KMS-11 (cell line): ENCODE measurements at regions not wholly inside any gene's neighbourhood (a gene's known extent, or its start where the extent isn't known, plus 50 kb on each side); places are given as distances from the start of the nearest gene placed in this dataset.

Experiments used
- H2AFZ ChIP-seq: fragments of 200-600 bp; sonication (generic); 2 replicates; pipeline ENCODE4 v1.6.1; 2016; ENCODE audit warnings: antibody characterized with exemption, mixed run types, low read depth
- H3K27ac ChIP-seq: fragments of 200-600 bp; sonication (generic); 2 replicates; pipeline ENCODE4 v1.6.1; 2016; ENCODE audit warnings: mild to moderate bottlenecking, mixed run types
- H3K27me3 ChIP-seq: fragments of 200-600 bp; sonication (generic); 2 replicates; pipeline ENCODE4 v1.6.1; 2017; ENCODE audit warnings: mild to moderate bottlenecking, low read depth, mixed run types, moderate library complexity; ENCODE audit not compliant: insufficient read depth
- H3K36me3 ChIP-seq: fragments of 200-600 bp; sonication (generic); 2 replicates; pipeline ENCODE4 v1.6.1; 2017; ENCODE audit warnings: mild to moderate bottlenecking, mixed run types; ENCODE audit not compliant: insufficient read depth
- H3K4me1 ChIP-seq: fragments of 200-600 bp; sonication (generic); 2 replicates; pipeline ENCODE4 v1.6.1; 2016; ENCODE audit warnings: mild to moderate bottlenecking, low read depth, mixed run types; ENCODE audit not compliant: poor library complexity, severe bottlenecking
- H3K4me2 ChIP-seq: fragments of 200-600 bp; sonication (generic); 2 replicates; pipeline ENCODE4 v1.7.0; 2016; ENCODE audit warnings: mild to moderate bottlenecking, mixed run types
- H3K4me3 ChIP-seq: fragments of 200-600 bp; sonication (generic); IDR thresholded peaks from 2 replicates; pipeline ENCODE4 v1.6.1; 2017; ENCODE audit warnings: low read depth, low read length, mixed read lengths; ENCODE audit not compliant: insufficient read depth
- H3K79me2 ChIP-seq: fragments of 200-600 bp; sonication (generic); 2 replicates; pipeline ENCODE4 v1.6.1; 2016; ENCODE audit warnings: low read depth, mixed run types; ENCODE audit not compliant: insufficient read depth
- H3K9ac ChIP-seq: fragments of 200-600 bp; sonication (generic); 2 replicates; pipeline ENCODE4 v1.6.1; 2016; ENCODE audit warnings: mild to moderate bottlenecking, mixed run types
- H4K20me1 ChIP-seq: fragments of 200-600 bp; sonication (generic); 2 replicates; pipeline ENCODE4 v1.6.1; 2016; ENCODE audit warnings: mild to moderate bottlenecking, mixed run types; ENCODE audit not compliant: insufficient read depth
- CTCF ChIP-seq: fragments of 200-600 bp; sonication (generic); conservative IDR thresholded peaks from 2 replicates; pipeline ENCODE4 v1.6.1; 2017; ENCODE audit warnings: low read depth, mild to moderate bottlenecking, antibody characterized with exemption, low read length, moderate library complexity, mixed read lengths

- H3K9ac ChIP-seq = no peak overlapping the region
- H3K4me1 ChIP-seq = no peaks in the 10 kb centered on the region
- no peaks in the 10 kb centered on the region for H3K27me3 ChIP-seq
- no peaks in the 10 kb centered on the region for H3K79me2 ChIP-seq
- no peak overlapping the region for H3K4me2 ChIP-seq
- TF ChIP-seq CTCF = no peak
- H3K4me3 ChIP-seq = no peak overlapping the region
- H4K20me1 ChIP-seq = no peaks in the 10 kb centered on the region
- no peak overlapping the region for H3K27ac ChIP-seq
- H2AFZ ChIP-seq = no peak overlapping the region
- no peaks in the 10 kb centered on the region for H3K36me3 ChIP-seq
Observed at GRCh38 chr3:43969944-43970343, 271.7 kb upstream of the TOPAZ1 start.

GRCh38 chr3:43970351-43970750, 271.3 kb upstream of the TOPAZ1 start:
- H3K4me2 ChIP-seq = no peak overlapping the region
- H4K20me1 ChIP-seq = no peaks in the 10 kb centered on the region
- no peak overlapping the region for H2AFZ ChIP-seq
- TF ChIP-seq CTCF = no peak
- no peak overlapping the region for H3K9ac ChIP-seq
- no peak overlapping the region for H3K4me3 ChIP-seq
- H3K4me1 ChIP-seq = no peaks in the 10 kb centered on the region
- no peaks in the 10 kb centered on the region for H3K27me3 ChIP-seq
- H3K36me3 ChIP-seq = no peaks in the 10 kb centered on the region
- H3K27ac ChIP-seq = no peak overlapping the region
- no peaks in the 10 kb centered on the region for H3K79me2 ChIP-seq

- no peak for TF ChIP-seq CTCF
Observed at GRCh38 chr3:43970920-43971319, 270.8 kb upstream of the TOPAZ1 start.

GRCh38 chr3:43971486-43971885, 270.2 kb upstream of the TOPAZ1 start:
- Histone ChIP-seq H2AFZ (no peak overlapping the region), H3K79me2 (no peaks in the 10 kb centered on the region), H3K9ac (no peak overlapping the region), H4K20me1 (no peaks in the 10 kb centered on the region), H3K4me1 (no peaks in the 10 kb centered on the region), H3K36me3 (no peaks in the 10 kb centered on the region), H3K4me2 (no peak overlapping the region), H3K27me3 (no peaks in the 10 kb centered on the region), H3K27ac (no peak overlapping the region), H3K4me3 (no peak overlapping the region)
- TF ChIP-seq CTCF = no peak

More at GRCh38 chr3:43970920-43971319, 270.8 kb upstream of the TOPAZ1 start:
- H3K36me3 ChIP-seq = no peaks in the 10 kb centered on the region
- no peaks in the 10 kb centered on the region for H3K4me1 ChIP-seq
- H2AFZ ChIP-seq = no peak overlapping the region
- H3K27me3 ChIP-seq = no peaks in the 10 kb centered on the region
- H3K4me3 ChIP-seq = no peak overlapping the region
- no peak overlapping the region for H3K4me2 ChIP-seq
- H3K9ac ChIP-seq = no peak overlapping the region
- no peaks in the 10 kb centered on the region for H3K79me2 ChIP-seq
- H4K20me1 ChIP-seq = no peaks in the 10 kb centered on the region
- no peak overlapping the region for H3K27ac ChIP-seq

- Histone ChIP-seq H3K27me3 (no peaks in the 10 kb centered on the region), H3K79me2 (no peaks in the 10 kb centered on the region), H3K4me2 (no peak overlapping the region), H3K4me1 (no peaks in the 10 kb centered on the region), H3K4me3 (no peak overlapping the region), H3K27ac (no peak overlapping the region), H3K36me3 (no peaks in the 10 kb centered on the region), H2AFZ (no peak overlapping the region), H3K9ac (no peak overlapping the region), H4K20me1 (no peaks in the 10 kb centered on the region)
- TF ChIP-seq CTCF = no peak
Observed at GRCh38 chr3:43978708-43979107, 263.0 kb upstream of the TOPAZ1 start.
